ENCODE measurements at regions not wholly inside any gene's neighbourhood (a gene's known extent, or its start where the extent isn't known, plus 50 kb on each side); places are given as distances from the start of the nearest gene placed in this dataset.

DNA sequence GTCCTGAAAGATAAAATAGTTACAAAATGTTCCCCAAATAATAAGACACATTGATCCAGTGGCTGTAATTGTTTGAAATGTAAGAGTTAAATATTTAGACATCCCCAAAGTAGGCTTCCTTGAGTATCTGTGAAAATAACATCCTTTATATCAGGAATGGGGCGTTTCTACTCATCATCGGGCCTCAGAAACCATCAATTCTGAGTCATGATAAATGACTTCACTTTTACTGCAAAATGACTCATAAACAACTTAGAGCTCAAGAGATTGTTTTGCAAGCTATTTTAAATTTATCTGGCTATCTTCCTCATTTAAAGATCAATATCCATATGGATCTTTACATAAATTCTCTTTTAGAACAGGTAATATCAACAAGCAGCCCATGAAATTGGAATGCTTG, 369.4 kb upstream of the CNKSR2 start:
- Histone ChIP-seq H3F3A (ENCODE audit: low read depth) (no peaks in the 10 kb centered on the region), H4K20me1 (ENCODE audit: insufficient read depth, low read length, poor library complexity, severe bottlenecking) (no peaks in the 10 kb centered on the region)

DNA sequence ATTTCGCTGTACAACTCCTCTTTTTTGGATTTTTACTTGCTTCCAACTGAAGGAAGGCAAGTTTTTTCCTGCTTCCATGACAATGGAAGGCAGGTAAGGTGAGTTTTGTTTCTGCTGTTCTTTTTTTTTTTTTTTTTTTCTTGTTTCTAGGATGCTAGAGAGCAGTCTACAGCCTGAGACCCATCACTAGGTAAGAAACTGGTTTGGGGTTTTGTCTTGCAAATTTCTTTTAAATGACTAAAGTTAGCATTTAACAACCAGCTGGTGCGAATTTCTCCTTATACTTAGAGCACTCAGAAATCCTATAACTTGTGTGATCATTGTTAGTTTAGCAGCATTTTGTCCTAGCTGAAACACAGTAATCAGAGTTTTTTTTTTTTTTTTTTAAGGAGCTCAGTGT, 378.4 kb upstream of the CNKSR2 start:
- Histone ChIP-seq H3K36me3 (ENCODE audit: insufficient read depth, low read length) (no peaks in the 10 kb centered on the region), H3K4me2 (ENCODE audit: low read depth, low read length, poor library complexity, severe bottlenecking) (no peak overlapping the region), H2AFZ (ENCODE audit: low read length) (no peak overlapping the region)

More for the DNA sequence above, 369.4 kb upstream of the CNKSR2 start:
- H3K79me2 ChIP-seq (ENCODE audit: insufficient read depth, low read length) = no peaks in the 10 kb centered on the region
- H3K9ac ChIP-seq (ENCODE audit: low read depth, low read length, poor library complexity, severe bottlenecking) = no peak overlapping the region
- no peak overlapping the region for H2AFZ ChIP-seq (ENCODE audit: low read length)
- H3K9me3 ChIP-seq (ENCODE audit: insufficient read depth, low read depth, low read length) = no peaks in the 10 kb centered on the region
- no peak overlapping the region for H3K4me3 ChIP-seq (ENCODE audit: low read length, poor library complexity, severe bottlenecking)
- H3K27me3 ChIP-seq (ENCODE audit: insufficient read depth, low read length, poor library complexity, severe bottlenecking) = no peaks in the 10 kb centered on the region
- H3K36me3 ChIP-seq (ENCODE audit: insufficient read depth, low read length) = no peaks in the 10 kb centered on the region
- H3K4me1 ChIP-seq (ENCODE audit: insufficient read depth, low read length, poor library complexity, severe bottlenecking) = no peaks in the 10 kb centered on the region
- H3K9me2 ChIP-seq (replicated peaks; ENCODE audit: low read depth, low read length) = no peaks in the 10 kb centered on the region
- no peak overlapping the region for H3K4me2 ChIP-seq (ENCODE audit: low read depth, low read length, poor library complexity, severe bottlenecking)
- TF ChIP-seq EZH2phosphoT487 (IDR thresholded peaks at IDR 0.05; ENCODE audit: borderline replicate concordance) (no peak), CTCF (conservative IDR thresholded peaks at IDR 0.05; ENCODE audit: low read length) (no peak)

GRCh38 chrX:20989361-20989760, 384.9 kb upstream of the CNKSR2 start:
- H3F3A ChIP-seq (ENCODE audit: low read depth) = no peaks in the 10 kb centered on the region
- no peak overlapping the region for H3K4me2 ChIP-seq (ENCODE audit: low read depth, low read length, poor library complexity, severe bottlenecking)
- no peak overlapping the region for H3K9ac ChIP-seq (ENCODE audit: low read depth, low read length, poor library complexity, severe bottlenecking)
- H3K36me3 ChIP-seq (ENCODE audit: insufficient read depth, low read length) = no peaks in the 10 kb centered on the region
- H3K4me1 ChIP-seq (ENCODE audit: insufficient read depth, low read length, poor library complexity, severe bottlenecking) = no peaks in the 10 kb centered on the region
- no peaks in the 10 kb centered on the region for H3K79me2 ChIP-seq (ENCODE audit: insufficient read depth, low read length)
- no peak for TF ChIP-seq EZH2phosphoT487 (IDR thresholded peaks at IDR 0.05; ENCODE audit: borderline replicate concordance)
- TF ChIP-seq CTCF (conservative IDR thresholded peaks at IDR 0.05; ENCODE audit: low read length) = no peak
- no peak overlapping the region for H2AFZ ChIP-seq (ENCODE audit: low read length)
- no peaks in the 10 kb centered on the region for H4K20me1 ChIP-seq (ENCODE audit: insufficient read depth, low read length, poor library complexity, severe bottlenecking)
- H3K27me3 ChIP-seq (ENCODE audit: insufficient read depth, low read length, poor library complexity, severe bottlenecking) = no peaks in the 10 kb centered on the region
- no peaks in the 10 kb centered on the region for H3K9me2 ChIP-seq (replicated peaks; ENCODE audit: low read depth, low read length)
- no peak overlapping the region for H3K4me3 ChIP-seq (ENCODE audit: low read length, poor library complexity, severe bottlenecking)
- H3K9me3 ChIP-seq (ENCODE audit: insufficient read depth, low read depth, low read length) = no peaks in the 10 kb centered on the region

More for the DNA sequence above, 378.4 kb upstream of the CNKSR2 start:
- TF ChIP-seq EZH2phosphoT487 (IDR thresholded peaks at IDR 0.05; ENCODE audit: borderline replicate concordance) = no peak
- no peak for TF ChIP-seq CTCF (conservative IDR thresholded peaks at IDR 0.05; ENCODE audit: low read length)
- Histone ChIP-seq H3K4me1 (ENCODE audit: insufficient read depth, low read length, poor library complexity, severe bottlenecking) (no peaks in the 10 kb centered on the region), H3K9ac (ENCODE audit: low read depth, low read length, poor library complexity, severe bottlenecking) (no peak overlapping the region), H4K20me1 (ENCODE audit: insufficient read depth, low read length, poor library complexity, severe bottlenecking) (no peaks in the 10 kb centered on the region), H3K27me3 (ENCODE audit: insufficient read depth, low read length, poor library complexity, severe bottlenecking) (no peaks in the 10 kb centered on the region), H3K9me2 (replicated peaks; ENCODE audit: low read depth, low read length) (no peaks in the 10 kb centered on the region), H3K4me3 (ENCODE audit: low read length, poor library complexity, severe bottlenecking) (no peak overlapping the region), H3K9me3 (ENCODE audit: insufficient read depth, low read depth, low read length) (no peaks in the 10 kb centered on the region), H3K79me2 (ENCODE audit: insufficient read depth, low read length) (no peaks in the 10 kb centered on the region), H3F3A (ENCODE audit: low read depth) (no peaks in the 10 kb centered on the region)
